HCT116 (cell line): ENCODE measurements at regions not wholly inside any gene's neighbourhood (a gene's known extent, or its start where the extent isn't known, plus 50 kb on each side); places are given as distances from the start of the nearest gene placed in this dataset.

Source experiments
- ATAC-seq: fragments of 200-7000 bp; cut with Tn5 transposase; 2 replicates; pipeline ENCODE4 v1.9.1; 2020; ENCODE audit warnings: mild to moderate bottlenecking, moderate library complexity
- BruUV-seq: library from RNA; stranded (reverse); fragments of 400-500 nt; replicated peaks from 2 replicates; lab custom pipeline; 2021; lab: Mats Ljungman, UMichigan
- CTCF ChIA-PET: fragments of 300-600 bp; sonication (Branson Sonifier 250); formaldehyde crosslinking; loops from one replicate; lab custom pipeline; 2021; ENCODE audit warnings: antibody characterized with exemption; lab: Charles Lee
- POLR2A ChIA-PET: fragments of 300-600, 350-600 bp; sonication (Branson Sonifier 250); formaldehyde crosslinking; loops from one replicate; lab custom pipeline; 2021; ENCODE audit warnings: antibody characterized with exemption; lab: Charles Lee
- RAD21 ChIA-PET, 2 experiments: fragments of 300-600 bp; sonication (Branson Sonifier 250); formaldehyde crosslinking; loops; one replicate each; lab custom pipeline; 2023; ENCODE audit warnings: low total read pairs in 2 of 2; ENCODE audit not compliant: uncharacterized antibody in 2 of 2, unreplicated experiment in 2 of 2, low non-redundant PET in 1 of 2; lab: Charles Lee
- DNase-seq: peaks from one replicate; pipeline ENCODE4 v3.0.0-alpha.2; 2010; ENCODE audit warnings: low read depth, low spot score
- H2AFZ ChIP-seq: fragments of 200-600 bp; shearing (Covaris generic), sonication (generic); 2 replicates; pipeline ENCODE4 v1.6.1; 2017; ENCODE audit warnings: low read depth, mixed run types, mixed read lengths, antibody characterized with exemption, low read length; ENCODE audit not compliant: poor library complexity, severe bottlenecking
- H3K27ac ChIP-seq: 2 replicates; pipeline ENCODE4 v1.5.1; 2012; ENCODE audit warnings: low read depth, low read length
- H3K27me3 ChIP-seq: fragments of 200-600 bp; sonication (generic); 2 replicates; pipeline ENCODE4 v1.6.1; 2016; ENCODE audit warnings: mixed run types, low read length, mixed read lengths; ENCODE audit not compliant: insufficient read depth
- H3K36me3 ChIP-seq, 2 experiments: fragments of 200-500 bp in 1 of 2; fragments of 200-600 bp in 1 of 2; sonication (Bioruptor generic) in 1 of 2; sonication (generic) in 1 of 2; 2 replicates each; pipeline versions ENCODE4 v1.5.1 to v1.6.1; 2014 to 2016; ENCODE audit warnings: low read length in 2 of 2, inconsistent platforms in 1 of 2, mixed read lengths in 1 of 2, mixed run types in 1 of 2; ENCODE audit not compliant: insufficient read depth in 2 of 2, control insufficient read depth in 1 of 2
- H3K4me1 ChIP-seq, 2 experiments: fragments of 200-600 bp in 1 of 2; sonication (generic) in 1 of 2; 2 replicates each; pipeline versions ENCODE4 v1.5.1 to v1.6.1; 2012 to 2017; ENCODE audit warnings: low read length in 2 of 2, inconsistent platforms in 1 of 2, mild to moderate bottlenecking in 1 of 2, mixed read lengths in 1 of 2, mixed run types in 1 of 2, moderate library complexity in 1 of 2; ENCODE audit not compliant: insufficient read depth in 2 of 2, control insufficient read depth in 1 of 2
- H3K4me2 ChIP-seq: fragments of 200-600 bp; sonication (generic); 2 replicates; pipeline ENCODE4 v1.6.1; 2017; ENCODE audit warnings: mixed run types, low read length, mixed read lengths
- H3K4me3 ChIP-seq, 2 experiments: fragments of 200-600 bp in 1 of 2; sonication (generic) in 1 of 2; replicated peaks in 1 of 2; 2 replicates each; pipeline ENCODE4 v1.5.1; 2011 to 2016; ENCODE audit warnings: low read length in 2 of 2, control low read depth in 1 of 2, low read depth in 1 of 2, mild to moderate bottlenecking in 1 of 2, mixed read lengths in 1 of 2, mixed run types in 1 of 2
- H3K79me2 ChIP-seq: fragments of 200-600 bp; sonication (generic); 2 replicates; pipeline ENCODE4 v1.6.1; 2017; ENCODE audit warnings: mild to moderate bottlenecking, mixed run types, low read length, moderate library complexity, mixed read lengths; ENCODE audit not compliant: insufficient read depth
- H3K9ac ChIP-seq: fragments of 200-600 bp; sonication (generic); 2 replicates; pipeline ENCODE4 v1.6.1; 2016; ENCODE audit warnings: low read length, mixed read lengths
- H3K9me2 ChIP-seq: fragments of 200-600 bp; sonication (generic), shearing (Covaris generic); 2 replicates; pipeline ENCODE4 v1.6.1; 2017; ENCODE audit warnings: mixed run types, mild to moderate bottlenecking, moderate library complexity; ENCODE audit not compliant: insufficient read depth
- H3K9me3 ChIP-seq, 2 experiments: fragments of 200-500 bp in 1 of 2; fragments of 200-600 bp in 1 of 2; sonication (Bioruptor generic) in 1 of 2; sonication (generic) in 1 of 2; 2 replicates each; pipeline ENCODE4 v1.6.1; 2014 to 2017; ENCODE audit warnings: low read length in 2 of 2, mixed read lengths in 2 of 2, inconsistent platforms in 1 of 2, low read depth in 1 of 2, mild to moderate bottlenecking in 1 of 2, mixed run types in 1 of 2, moderate library complexity in 1 of 2; ENCODE audit not compliant: control insufficient read depth in 1 of 2, insufficient read depth in 1 of 2
- H4K20me1 ChIP-seq: fragments of 200-600 bp; sonication (generic), shearing (Covaris generic); 2 replicates; pipeline ENCODE4 v1.6.1; 2017; ENCODE audit warnings: mixed run types, mild to moderate bottlenecking, moderate library complexity; ENCODE audit not compliant: insufficient read depth
- RAD21 ChIP-seq: IDR thresholded peaks from 2 replicates; pipeline ENCODE4 v1.6.1; 2012; ENCODE audit warnings: low read depth, mild to moderate bottlenecking
- YY1 ChIP-seq: IDR thresholded peaks from 2 replicates; pipeline ENCODE4 v1.6.1; 2011; ENCODE audit warnings: low read length, low read depth, moderate library complexity, mild to moderate bottlenecking; ENCODE audit not compliant: insufficient replicate concordance; ENCODE audit errors: extremely low read depth
- ZBTB33 ChIP-seq: IDR thresholded peaks from 2 replicates; pipeline ENCODE4 v1.6.1; 2011; ENCODE audit warnings: mild to moderate bottlenecking, low read length, moderate library complexity; ENCODE audit not compliant: insufficient replicate concordance; ENCODE audit errors: extremely low read depth
- intact Hi-C: fragments of 100-400 bp; cut with micrococcal nuclease; formaldehyde crosslinking; loops from 2 replicates; pipeline ENCODE4 v1.10.0; 2022

- Histone ChIP-seq H3K36me3 (no peaks in the 10 kb centered on the region), H3K9me3 (no peaks in the 10 kb centered on the region), H4K20me1 (no peaks in the 10 kb centered on the region), H3K9ac (no peak overlapping the region), H3K4me3 (no peak overlapping the region), H3K27me3 (no peaks in the 10 kb centered on the region; the same call in 1 of the 2 replicates), H3K79me2 (no peaks in the 10 kb centered on the region), H2AFZ (no peak overlapping the region), H3K4me2 (no peak overlapping the region), H3K4me1 (no peaks in the 10 kb centered on the region), H3K27ac (no peak overlapping the region), H3K9me2 (no peaks in the 10 kb centered on the region)
- intact Hi-C loops = no loop called here
- RAD21 ChIA-PET = no interaction called here
- CTCF ChIA-PET = no interaction called here
- BruUV-seq = no TSS peak
- ATAC-seq = no peak
- no peak for TF ChIP-seq RAD21
- POLR2A ChIA-PET = no interaction called here
- no peak for DNase-seq
Measured at GRCh38 chr1:177863796-177864195, 106.1 kb downstream of the SEC16B start.

GRCh38 chr1:177862916-177863315 lies 106.9 kb downstream of the SEC16B start:
- intact Hi-C loops = no loop called here
- no peak for ATAC-seq
- RAD21 ChIA-PET = no interaction called here
- Histone ChIP-seq H3K4me2 (no peak overlapping the region), H3K9ac (no peak overlapping the region), H3K4me3 (no peak overlapping the region)
- no TSS peak for BruUV-seq
- TF ChIP-seq ZBTB33 = no peak
- TF ChIP-seq YY1 = no peak
- TF ChIP-seq, all 23 proteins: peak for 0
- Histone ChIP-seq H3K79me2 (no peaks in the 10 kb centered on the region), H3K27ac (no peak overlapping the region), H2AFZ (no peak overlapping the region), H3K9me3 (no peaks in the 10 kb centered on the region), H3K4me1 (no peaks in the 10 kb centered on the region), H3K27me3 (peaks cover 5% of the 10 kb centered on the region; the same call in 1 of the 2 replicates), H3K36me3 (no peaks in the 10 kb centered on the region), H4K20me1 (no peaks in the 10 kb centered on the region), H3K9me2 (no peaks in the 10 kb centered on the region)
- CTCF ChIA-PET = no interaction called here
- no peak for DNase-seq
- POLR2A ChIA-PET = no interaction called here
